IPS DF 4.7 (cell line): ENCODE measurements at regions not wholly inside any gene's neighbourhood (a gene's known extent, or its start where the extent isn't known, plus 50 kb on each side); places are given as distances from the start of the nearest gene placed in this dataset.

ENCODE experiments used
- DNase-seq: peaks from one replicate; pipeline ENCODE4 v3.0.0-alpha.2; 2013; ENCODE audit warnings: low spot score; ENCODE audit errors: extremely low read depth

GRCh38 chr17:62913991-62914570, 52.0 kb upstream of the TANC2 start:
- no peak for DNase-seq

- DNase-seq: no peak
Measured at GRCh38 chr17:62912363-62912762, 53.7 kb upstream of the TANC2 start.

- DNase-seq: no peak
Measured at GRCh38 chr17:62911114-62911513, 54.9 kb upstream of the TANC2 start.

- no peak for DNase-seq
Measured at GRCh38 chr17:62910277-62910676, 55.8 kb upstream of the TANC2 start.

- DNase-seq: no peak
Measured at GRCh38 chr17:62907961-62908360, 58.1 kb upstream of the TANC2 start.

GRCh38 chr17:62906881-62907280, 59.2 kb upstream of the TANC2 start:
- no peak for DNase-seq

GRCh38 chr17:62905233-62905632, 60.8 kb upstream of the TANC2 start:
- no peak for DNase-seq

- DNase-seq: no peak
Measured at GRCh38 chr17:62902531-62903220, 63.4 kb upstream of the TANC2 start.

GRCh38 chr17:62901544-62901943, 64.5 kb upstream of the TANC2 start:
- no peak for DNase-seq

- no peak for DNase-seq
Measured at GRCh38 chr17:62900096-62900495, 65.9 kb upstream of the TANC2 start.

- DNase-seq: no peak
Measured at GRCh38 chr17:62899361-62899760, 66.7 kb upstream of the TANC2 start.

- DNase-seq: no peak
Measured at GRCh38 chr17:62898239-62898864, 67.7 kb upstream of the TANC2 start.

GRCh38 chr17:62897706-62898105, 68.3 kb upstream of the TANC2 start:
- DNase-seq: no peak

GRCh38 chr17:62895320-62896301, 70.4 kb upstream of the TANC2 start:
- no peak for DNase-seq

GRCh38 chr17:62892870-62893338, 73.1 kb upstream of the TANC2 start:
- peak; percentile 7 for DNase-seq

GRCh38 chr17:62892061-62892675, 73.9 kb upstream of the TANC2 start:
- DNase-seq: no peak

- DNase-seq: no peak
Measured at GRCh38 chr17:62891659-62892058, 74.4 kb upstream of the TANC2 start.

- DNase-seq: no peak
Measured at GRCh38 chr17:62888765-62889164, 77.3 kb upstream of the TANC2 start.

- DNase-seq: no peak
Measured at GRCh38 chr17:62888148-62888547, 77.9 kb upstream of the TANC2 start.

- no peak for DNase-seq
Measured at GRCh38 chr17:62887437-62887836, 78.6 kb upstream of the TANC2 start.

- no peak for DNase-seq
Measured at GRCh38 chr17:62884781-62885180, 76.7 kb upstream of the MARCHF10 start.
